Lung (tissue), 11 donors: ENCODE measurements at regions not wholly inside any gene's neighbourhood (a gene's known extent, or its start where the extent isn't known, plus 50 kb on each side); places are given as distances from the start of the nearest gene placed in this dataset.

Source experiments
- ATAC-seq: fragments of 200-7000 bp; cut with Tn5 transposase; one replicate; pipeline ENCODE4 v1.9.1; 2020; ENCODE audit warnings: moderate number of reproducible peaks; ENCODE audit not compliant: insufficient read depth, low FRiP score
- DNase-seq, 3 donors: peaks; one replicate each; pipeline ENCODE4 v3.0.0-alpha.2; 2013 to 2017
- H3K27ac ChIP-seq, 2 donors: one replicate each; pipeline ENCODE4 v1.5.1; 2013; ENCODE audit warnings: mild to moderate bottlenecking in 2 of 2, moderate library complexity in 2 of 2, control low read depth in 1 of 2, inconsistent platforms in 1 of 2, low read depth in 1 of 2, low read length in 1 of 2
- H3K27me3 ChIP-seq, 3 donors: one replicate each; pipeline ENCODE4 v1.5.1; 2013; ENCODE audit warnings: low read length in 2 of 3; ENCODE audit not compliant: control insufficient read depth in 3 of 3, insufficient read depth in 3 of 3
- H3K36me3 ChIP-seq, 4 donors: one replicate each; pipeline ENCODE4 v1.5.1; 2013; ENCODE audit warnings: low read length in 4 of 4, mild to moderate bottlenecking in 1 of 4, moderate library complexity in 1 of 4; ENCODE audit not compliant: control insufficient read depth in 4 of 4, insufficient read depth in 4 of 4
- H3K4me1 ChIP-seq, 5 donors: one replicate each; pipeline ENCODE4 v1.5.1; 2013; ENCODE audit warnings: low read length in 5 of 5, mild to moderate bottlenecking in 2 of 5, moderate library complexity in 1 of 5; ENCODE audit not compliant: control insufficient read depth in 5 of 5, insufficient read depth in 5 of 5
- H3K4me3 ChIP-seq: one replicate; pipeline ENCODE4 v1.5.1; 2013; ENCODE audit warnings: mild to moderate bottlenecking, control low read depth, moderate library complexity
- H3K9ac ChIP-seq, 2 donors: one replicate each; pipeline ENCODE4 v1.5.1; 2013; ENCODE audit warnings: low read length in 2 of 2, control low read depth in 1 of 2; ENCODE audit not compliant: insufficient read depth in 1 of 2
- H3K9me3 ChIP-seq, 4 donors: one replicate each; pipeline ENCODE4 v1.5.1; 2013; ENCODE audit warnings: low read length in 3 of 4, mild to moderate bottlenecking in 1 of 4, moderate library complexity in 1 of 4; ENCODE audit not compliant: control insufficient read depth in 4 of 4, insufficient read depth in 3 of 4
- CTCF ChIP-seq: IDR thresholded peaks from 2 replicates; pipeline ENCODE4 v1.5.1; 2012; ENCODE audit warnings: mild to moderate bottlenecking; ENCODE audit errors: control extremely low read depth, extremely low read depth
- WGBS, 2 donors: extraction: QIAGEN DNeasy Blood & Tissue Kit; methylation state at CpG; one replicate each; pipeline ENCODE4 v1.1.7; 2013; 5-methylcytosine and 5-hydroxymethylcytosine counted together
- donor health status: control.
- donor health status: control.
- donor health status: Bipolar disorder and iron deficiency.
- donor health status: healthy.
- donor health status: DM: yes; HTN: yes; CAD: no.

- no peak overlapping the region for H3K9ac ChIP-seq
- H3K4me1 ChIP-seq, result peaks cover 0 to 7% (median 0%) of the 10 kb centered on the region in 5 donors
- DNase-seq, result no peak
- no peak overlapping the region for H3K4me3 ChIP-seq
- WGBS, 2 donors, result 77 to 86% methylated on average over 1 of the region's 1 CpG
- no peak for TF ChIP-seq CTCF
- ATAC-seq, result no peak
- H3K27ac ChIP-seq, result no peak overlapping the region
- H3K27me3 ChIP-seq, result no peaks in the 10 kb centered on the region
- no peaks in the 10 kb centered on the region for H3K36me3 ChIP-seq
- peaks cover 0 to 4% (median 2%) of the 10 kb centered on the region in 4 donors for H3K9me3 ChIP-seq
Measured at GRCh38 chr9:113711251-113711650, 164.9 kb upstream of the ZNF618 start.

GRCh38 chr9:113712053-113712452, 164.1 kb upstream of the ZNF618 start:
- WGBS, 2 donors, result 24 to 54% methylated on average over 2 of the region's 2 CpGs
- TF ChIP-seq CTCF, result no peak
- Histone ChIP-seq H3K9me3 (peaks cover 0 to 7% (median 2%) of the 10 kb centered on the region in 4 donors), H3K36me3 (no peaks in the 10 kb centered on the region), H3K9ac (no peak overlapping the region), H3K4me3 (no peak overlapping the region), H3K4me1 (peaks cover 0 to 7% (median 0%) of the 10 kb centered on the region in 5 donors), H3K27ac (no peak overlapping the region), H3K27me3 (no peaks in the 10 kb centered on the region)
- ATAC-seq (no peak), DNase-seq (peak; percentile 39 to 85 (median 70))

- Histone ChIP-seq H3K4me3 (no peak overlapping the region), H3K9me3 (peaks cover 0 to 6% (median 0%) of the 10 kb centered on the region in 4 donors), H3K9ac (no peak overlapping the region), H3K36me3 (no peaks in the 10 kb centered on the region), H3K4me1 (peaks cover 0 to 7% (median 0%) of the 10 kb centered on the region in 5 donors), H3K27me3 (peaks cover 0 to 3% (median 0%) of the 10 kb centered on the region in 3 donors), H3K27ac (no peak overlapping the region)
- ATAC-seq (no peak), DNase-seq (no peak)
- WGBS, 2 donors, result 87 to 92% methylated on average over 5 of the region's 5 CpGs
- no peak for TF ChIP-seq CTCF
Measured at GRCh38 chr9:113715086-113715485, 161.0 kb upstream of the ZNF618 start.

GRCh38 chr9:113719919-113720318, 156.2 kb upstream of the ZNF618 start:
- Histone ChIP-seq H3K27me3 (peaks cover 0 to 3% (median 0%) of the 10 kb centered on the region in 3 donors), H3K9ac (no peak overlapping the region), H3K27ac (no peak overlapping the region), H3K4me3 (no peak overlapping the region), H3K9me3 (peaks cover 0 to 8% (median 1%) of the 10 kb centered on the region in 4 donors), H3K4me1 (no peaks in the 10 kb centered on the region), H3K36me3 (no peaks in the 10 kb centered on the region)
- no peak for TF ChIP-seq CTCF
- no peak for ATAC-seq
- 85 to 88% methylated on average over 1 of the region's 1 CpG for WGBS, 2 donors
- no peak for DNase-seq
